ENCODE measurements at regions not wholly inside any gene's neighbourhood (a gene's known extent, or its start where the extent isn't known, plus 50 kb on each side); places are given as distances from the start of the nearest gene placed in this dataset.
"Not testable (repeated sequence)": the region's sequence is repeated elsewhere in the genome, so short reads cannot be mapped to it uniquely, and the experiment has no call there.

DNA sequence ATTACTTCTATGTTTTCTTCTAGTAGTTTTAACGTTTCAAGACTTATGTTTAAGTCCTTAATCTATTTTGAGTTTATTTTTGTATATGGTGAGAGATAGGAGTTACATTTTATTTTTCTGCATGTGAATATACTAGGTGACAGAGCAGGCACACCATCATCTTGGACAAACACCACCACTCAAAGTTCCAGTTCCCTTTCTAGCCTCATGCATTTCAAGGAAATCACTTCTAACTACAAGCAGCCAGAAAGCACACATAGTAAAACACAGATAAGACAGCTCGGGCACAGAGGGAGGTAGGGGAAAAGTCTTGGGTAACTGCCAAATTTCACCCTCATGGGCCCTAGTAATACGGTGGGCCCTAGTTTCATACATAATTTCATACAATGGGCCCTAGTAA, 609.4 kb upstream of the HS3ST5 start:
- Histone ChIP-seq H3K4me3 (ENCODE audit: low read length) (no peak overlapping the region), H3K9me3 (ENCODE audit: low read length) (peaks cover 9% of the 10 kb centered on the region; the same call in 1 of the 2 replicates), H3K4me1 (ENCODE audit: low read length) (no peaks in the 10 kb centered on the region), H3K9me2 (replicated peaks; ENCODE audit: insufficient read depth, low read length) (no peaks in the 10 kb centered on the region), H3K79me2 (ENCODE audit: low read length) (no peaks in the 10 kb centered on the region), H3K4me2 (ENCODE audit: low read depth, low read length, poor library complexity, severe bottlenecking) (no peak overlapping the region), H3K27ac (ENCODE audit: low read length) (no peak overlapping the region), H3K27me3 (ENCODE audit: low read length) (no peaks in the 10 kb centered on the region), H3K9ac (ENCODE audit: low read length) (no peak overlapping the region), H2AFZ (ENCODE audit: low read length) (no peak overlapping the region), H3K36me3 (ENCODE audit: insufficient read depth, low read length) (no peaks in the 10 kb centered on the region), H4K20me1 (ENCODE audit: insufficient read depth, low read depth, low read length) (no peaks in the 10 kb centered on the region)
- DNase-seq = no peak

- H3K36me3 ChIP-seq (ENCODE audit: insufficient read depth, low read length) = no peaks in the 10 kb centered on the region
- no peaks in the 10 kb centered on the region for H3K4me1 ChIP-seq (ENCODE audit: low read length)
- no peak for DNase-seq
- no peak overlapping the region for H2AFZ ChIP-seq (ENCODE audit: low read length)
- H3K9ac ChIP-seq (ENCODE audit: low read length) = no peak overlapping the region
- H3K9me2 ChIP-seq (replicated peaks; ENCODE audit: insufficient read depth, low read length) = no peaks in the 10 kb centered on the region
- no peaks in the 10 kb centered on the region for H3K27me3 ChIP-seq (ENCODE audit: low read length)
- peaks cover 22% of the 10 kb centered on the region for H3K9me3 ChIP-seq (ENCODE audit: low read length)
- H3K4me3 ChIP-seq (ENCODE audit: low read length) = no peak overlapping the region
- H3K4me2 ChIP-seq (ENCODE audit: low read depth, low read length, poor library complexity, severe bottlenecking) = no peak overlapping the region
- no peak overlapping the region for H3K27ac ChIP-seq (ENCODE audit: low read length)
- H3K79me2 ChIP-seq (ENCODE audit: low read length) = no peaks in the 10 kb centered on the region
- no peaks in the 10 kb centered on the region for H4K20me1 ChIP-seq (ENCODE audit: insufficient read depth, low read depth, low read length)
Observed at GRCh38 chr6:114945392-114945791, 602.6 kb upstream of the HS3ST5 start.

- Histone ChIP-seq H3K4me1 (ENCODE audit: low read length) (no peaks in the 10 kb centered on the region), H4K20me1 (ENCODE audit: insufficient read depth, low read depth, low read length) (no peaks in the 10 kb centered on the region), H3K27me3 (ENCODE audit: low read length) (no peaks in the 10 kb centered on the region), H3K36me3 (ENCODE audit: insufficient read depth, low read length) (no peaks in the 10 kb centered on the region), H3K9ac (ENCODE audit: low read length) (no peak overlapping the region), H2AFZ (ENCODE audit: low read length) (no peak overlapping the region), H3K4me2 (ENCODE audit: low read depth, low read length, poor library complexity, severe bottlenecking) (no peak overlapping the region), H3K9me2 (replicated peaks; ENCODE audit: insufficient read depth, low read length) (no peaks in the 10 kb centered on the region), H3K4me3 (ENCODE audit: low read length) (no peak overlapping the region), H3K79me2 (ENCODE audit: low read length) (no peaks in the 10 kb centered on the region), H3K9me3 (ENCODE audit: low read length) (peaks cover 17% of the 10 kb centered on the region), H3K27ac (ENCODE audit: low read length) (no peak overlapping the region)
- no peak for DNase-seq
Observed at GRCh38 chr6:114941078-114941477, 598.3 kb upstream of the HS3ST5 start.

DNA sequence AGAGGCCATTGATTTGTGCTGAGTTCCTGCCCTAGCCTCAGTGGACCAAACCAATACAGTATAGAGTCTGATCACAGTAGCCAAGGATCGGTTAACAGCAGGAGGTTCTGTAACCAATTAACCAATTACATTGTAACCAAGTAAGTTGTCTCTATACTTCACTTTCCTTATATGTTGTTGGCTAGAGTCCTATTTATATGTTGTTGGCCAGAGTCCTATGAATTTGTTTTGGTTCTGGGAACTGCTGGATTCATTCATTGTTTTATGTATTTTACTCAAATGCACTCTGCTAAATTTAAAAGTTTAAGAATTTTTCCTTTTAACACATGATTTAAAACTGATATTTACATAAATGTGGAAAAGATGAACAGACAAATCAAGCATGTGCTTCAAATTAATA, 597.4 kb upstream of the HS3ST5 start:
- Histone ChIP-seq H3K9ac (ENCODE audit: low read length) (no peak overlapping the region), H2AFZ (ENCODE audit: low read length) (no peak overlapping the region), H3K4me3 (ENCODE audit: low read length) (no peak overlapping the region), H3K27me3 (ENCODE audit: low read length) (no peaks in the 10 kb centered on the region), H3K4me2 (ENCODE audit: low read depth, low read length, poor library complexity, severe bottlenecking) (no peak overlapping the region), H3K27ac (ENCODE audit: low read length) (no peak overlapping the region), H3K4me1 (ENCODE audit: low read length) (no peaks in the 10 kb centered on the region), H4K20me1 (ENCODE audit: insufficient read depth, low read depth, low read length) (no peaks in the 10 kb centered on the region), H3K9me3 (ENCODE audit: low read length) (peaks cover 19% of the 10 kb centered on the region), H3K36me3 (ENCODE audit: insufficient read depth, low read length) (no peaks in the 10 kb centered on the region), H3K9me2 (replicated peaks; ENCODE audit: insufficient read depth, low read length) (no peaks in the 10 kb centered on the region), H3K79me2 (ENCODE audit: low read length) (no peaks in the 10 kb centered on the region)
- DNase-seq = no peak

DNA sequence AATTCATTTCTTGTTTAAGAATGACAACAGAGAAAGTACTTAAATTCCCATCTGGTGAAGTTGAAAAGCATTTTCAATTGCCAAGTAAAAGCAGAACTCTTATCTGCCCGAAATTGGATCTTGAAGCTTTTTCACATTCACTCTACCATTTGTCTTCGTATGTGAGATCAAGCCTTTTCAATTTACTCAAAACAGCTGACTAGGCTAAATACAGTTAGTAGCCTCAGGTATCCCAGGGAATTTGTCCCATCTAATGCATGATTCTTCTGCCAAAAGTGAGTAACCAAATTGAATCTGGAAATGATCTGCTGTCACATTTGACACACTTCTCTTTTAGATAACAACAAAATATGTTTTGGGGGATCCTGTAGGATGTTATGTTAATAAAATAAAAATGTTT, 596.8 kb upstream of the HS3ST5 start:
- no peaks in the 10 kb centered on the region for H3K79me2 ChIP-seq (ENCODE audit: low read length)
- no peaks in the 10 kb centered on the region for H3K36me3 ChIP-seq (ENCODE audit: insufficient read depth, low read length)
- no peak overlapping the region for H2AFZ ChIP-seq (ENCODE audit: low read length)
- H3K4me1 ChIP-seq (ENCODE audit: low read length) = no peaks in the 10 kb centered on the region
- peaks cover 23% of the 10 kb centered on the region for H3K9me3 ChIP-seq (ENCODE audit: low read length)
- no peak overlapping the region for H3K4me3 ChIP-seq (ENCODE audit: low read length)
- no peak overlapping the region for H3K9ac ChIP-seq (ENCODE audit: low read length)
- H4K20me1 ChIP-seq (ENCODE audit: insufficient read depth, low read depth, low read length) = no peaks in the 10 kb centered on the region
- no peaks in the 10 kb centered on the region for H3K9me2 ChIP-seq (replicated peaks; ENCODE audit: insufficient read depth, low read length)
- no peak for DNase-seq
- H3K4me2 ChIP-seq (ENCODE audit: low read depth, low read length, poor library complexity, severe bottlenecking) = no peak overlapping the region
- no peak overlapping the region for H3K27ac ChIP-seq (ENCODE audit: low read length)
- H3K27me3 ChIP-seq (ENCODE audit: low read length) = no peaks in the 10 kb centered on the region

GRCh38 chr6:114936080-114936479, 593.3 kb upstream of the HS3ST5 start:
- no peak overlapping the region for H3K4me3 ChIP-seq (ENCODE audit: low read length)
- H3K27ac ChIP-seq (ENCODE audit: low read length) = no peak overlapping the region

GRCh38 chr6:114934079-114934478, 591.3 kb upstream of the HS3ST5 start:
- H4K20me1 ChIP-seq (ENCODE audit: insufficient read depth, low read depth, low read length) = no peaks in the 10 kb centered on the region
- H3K9me3 ChIP-seq (ENCODE audit: low read length) = peaks cover 24% of the 10 kb centered on the region
- DNase-seq = no peak
- H2AFZ ChIP-seq (ENCODE audit: low read length) = no peak overlapping the region
- H3K9ac ChIP-seq (ENCODE audit: low read length) = no peak overlapping the region
- H3K4me3 ChIP-seq (ENCODE audit: low read length) = no peak overlapping the region
- H3K9me2 ChIP-seq (replicated peaks; ENCODE audit: insufficient read depth, low read length) = no peaks in the 10 kb centered on the region
- H3K79me2 ChIP-seq (ENCODE audit: low read length) = no peaks in the 10 kb centered on the region
- no peak overlapping the region for H3K4me2 ChIP-seq (ENCODE audit: low read depth, low read length, poor library complexity, severe bottlenecking)
- H3K4me1 ChIP-seq (ENCODE audit: low read length) = no peaks in the 10 kb centered on the region
- no peaks in the 10 kb centered on the region for H3K27me3 ChIP-seq (ENCODE audit: low read length)
- no peak overlapping the region for H3K27ac ChIP-seq (ENCODE audit: low read length)
- no peaks in the 10 kb centered on the region for H3K36me3 ChIP-seq (ENCODE audit: insufficient read depth, low read length)

More at GRCh38 chr6:114936080-114936479, 593.3 kb upstream of the HS3ST5 start:
- H3K79me2 ChIP-seq (ENCODE audit: low read length) = no peaks in the 10 kb centered on the region
- H3K4me2 ChIP-seq (ENCODE audit: low read depth, low read length, poor library complexity, severe bottlenecking) = no peak overlapping the region
- no peak for DNase-seq
- H3K27me3 ChIP-seq (ENCODE audit: low read length) = no peaks in the 10 kb centered on the region
- no peaks in the 10 kb centered on the region for H3K36me3 ChIP-seq (ENCODE audit: insufficient read depth, low read length)
- H3K9me3 ChIP-seq (ENCODE audit: low read length) = peaks cover 17% of the 10 kb centered on the region
- no peaks in the 10 kb centered on the region for H3K4me1 ChIP-seq (ENCODE audit: low read length)
- H3K9ac ChIP-seq (ENCODE audit: low read length) = no peak overlapping the region
- no peak overlapping the region for H2AFZ ChIP-seq (ENCODE audit: low read length)
- H3K9me2 ChIP-seq (replicated peaks; ENCODE audit: insufficient read depth, low read length) = no peaks in the 10 kb centered on the region
- no peaks in the 10 kb centered on the region for H4K20me1 ChIP-seq (ENCODE audit: insufficient read depth, low read depth, low read length)

DNA sequence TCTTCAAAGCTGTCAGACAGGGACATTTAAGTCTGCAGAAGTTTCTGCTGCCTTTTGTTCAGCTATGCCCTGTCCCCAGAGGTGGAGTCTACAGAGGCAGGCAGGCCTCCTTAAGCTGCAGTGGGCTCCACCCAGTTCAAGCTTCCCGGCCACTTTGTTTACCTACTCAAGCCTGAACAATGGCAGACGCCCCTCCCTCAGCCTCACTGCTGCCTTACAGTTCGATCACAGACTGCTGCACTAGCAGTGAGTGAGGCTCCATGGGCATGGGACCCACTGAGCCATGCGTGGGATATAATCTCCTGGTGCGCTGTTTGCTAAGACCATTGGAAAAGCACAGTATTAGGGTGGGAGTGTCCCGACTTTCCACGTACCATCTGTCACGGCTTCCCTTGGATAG, 585.9 kb upstream of the HS3ST5 start:
- peaks cover 12% of the 10 kb centered on the region for H3K9me3 ChIP-seq (ENCODE audit: low read length)
- not testable (repeated sequence) for H3K27me3 ChIP-seq (ENCODE audit: low read length); H4K20me1 ChIP-seq (ENCODE audit: insufficient read depth, low read depth, low read length); H3K4me1 ChIP-seq (ENCODE audit: low read length); H2AFZ ChIP-seq (ENCODE audit: low read length); H3K9ac ChIP-seq (ENCODE audit: low read length); H3K9me2 ChIP-seq (replicated peaks; ENCODE audit: insufficient read depth, low read length); H3K36me3 ChIP-seq (ENCODE audit: insufficient read depth, low read length); DNase-seq; H3K4me3 ChIP-seq (ENCODE audit: low read length); H3K27ac ChIP-seq (ENCODE audit: low read length); H3K4me2 ChIP-seq (ENCODE audit: low read depth, low read length, poor library complexity, severe bottlenecking); H3K79me2 ChIP-seq (ENCODE audit: low read length)

DNA sequence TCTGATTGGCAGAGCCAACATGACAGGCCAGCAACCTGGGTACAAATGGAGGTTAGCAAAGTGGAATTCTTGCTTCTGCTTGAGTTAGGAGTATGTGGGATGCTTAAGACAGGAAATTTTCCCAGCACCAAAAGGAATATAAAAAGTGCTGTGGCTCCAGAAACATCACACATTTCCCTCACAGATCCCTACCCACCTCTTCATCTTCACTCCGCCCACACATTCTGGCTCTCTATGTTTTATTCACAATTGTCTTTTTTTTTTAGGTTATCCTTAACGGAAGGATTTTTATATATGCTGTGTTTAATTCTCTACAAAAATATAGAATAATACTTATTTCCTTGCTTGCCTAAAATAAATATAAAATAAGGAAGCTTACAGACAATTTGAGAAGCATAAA, 563.3 kb upstream of the HS3ST5 start:
- Histone ChIP-seq H3K4me1 (ENCODE audit: low read length) (no peaks in the 10 kb centered on the region), H3K9me3 (ENCODE audit: low read length) (peaks cover 6% of the 10 kb centered on the region; the same call in 1 of the 2 replicates), H3K36me3 (ENCODE audit: insufficient read depth, low read length) (no peaks in the 10 kb centered on the region), H3K9ac (ENCODE audit: low read length) (no peak overlapping the region), H4K20me1 (ENCODE audit: insufficient read depth, low read depth, low read length) (no peaks in the 10 kb centered on the region), H3K4me3 (ENCODE audit: low read length) (no peak overlapping the region), H3K27me3 (ENCODE audit: low read length) (no peaks in the 10 kb centered on the region), H2AFZ (ENCODE audit: low read length) (no peak overlapping the region), H3K4me2 (ENCODE audit: low read depth, low read length, poor library complexity, severe bottlenecking) (no peak overlapping the region), H3K79me2 (ENCODE audit: low read length) (no peaks in the 10 kb centered on the region), H3K27ac (ENCODE audit: low read length) (no peak overlapping the region), H3K9me2 (replicated peaks; ENCODE audit: insufficient read depth, low read length) (no peaks in the 10 kb centered on the region)
- DNase-seq = no peak

Measured in Karpas-422 (cell line).